GM18909 (cell line): ENCODE measurements at regions not wholly inside any gene's neighbourhood (a gene's known extent, or its start where the extent isn't known, plus 50 kb on each side); places are given as distances from the start of the nearest gene placed in this dataset.
"Not testable (repeated sequence)": the region's sequence is repeated elsewhere in the genome, so short reads cannot be mapped to it uniquely, and the experiment has no call there.

Source experiments
- ATAC-seq: cut with Tn5 transposase; IDR thresholded peaks from one replicate; pipeline ENCODE4 v1.9.1; 2021; ENCODE audit warnings: mild to moderate bottlenecking; ENCODE audit not compliant: unreplicated experiment, poor library complexity

GRCh38 chr5:13356226-13356625 is 588.3 kb downstream of the DNAH5 start:
- no peak for ATAC-seq

- no peak for ATAC-seq
These were observed 589.9 kb downstream of the DNAH5 start for GRCh38 chr5:13354611-13355010.

GRCh38 chr5:13350767-13351166 is 593.7 kb downstream of the DNAH5 start:
- no peak for ATAC-seq

DNA sequence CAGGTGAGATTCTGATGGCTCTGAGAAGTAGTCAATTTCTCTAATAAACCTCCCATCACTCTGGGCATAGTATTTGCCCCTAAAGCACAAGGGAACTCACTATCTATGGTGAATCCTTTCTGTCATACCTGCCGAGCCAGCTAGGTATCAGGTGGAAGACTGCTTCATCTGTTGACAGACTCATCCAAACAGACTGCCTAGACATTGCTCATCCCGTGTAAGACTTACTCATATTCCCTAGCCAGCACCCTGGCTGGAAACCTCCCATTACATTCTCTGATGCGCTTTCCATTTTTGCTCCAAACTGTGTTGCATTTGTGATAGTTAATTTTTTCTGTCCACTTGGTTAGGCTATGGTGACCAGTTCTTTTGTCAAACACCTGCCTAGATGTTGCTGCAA is 595.9 kb downstream of the DNAH5 start:
- no peak for ATAC-seq

GRCh38 chr5:13346401-13346800 is 598.1 kb downstream of the DNAH5 start:
- no peak for ATAC-seq

DNA sequence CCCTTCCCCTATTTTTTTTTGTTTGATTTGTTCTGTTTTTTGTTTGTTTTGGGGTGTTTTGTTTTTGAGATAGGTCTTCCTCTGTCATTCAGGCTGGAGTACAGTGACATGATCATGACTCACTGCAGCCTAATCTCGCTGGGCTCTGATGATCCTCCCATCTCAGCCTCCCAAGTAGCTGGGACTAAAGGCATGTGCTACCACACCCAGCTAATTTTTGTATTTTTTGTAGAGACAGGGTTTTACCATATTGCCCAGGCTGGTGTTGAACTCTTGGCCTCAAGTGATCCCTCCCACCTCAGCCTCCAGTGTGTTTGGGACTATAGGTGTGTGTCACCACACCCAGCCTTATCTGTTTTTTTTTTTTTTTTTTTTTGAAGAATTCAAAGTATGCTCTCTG is 605.4 kb downstream of the DNAH5 start:
- no peak for ATAC-seq

GRCh38 chr5:13335026-13335425 is 609.5 kb downstream of the DNAH5 start:
- ATAC-seq = not testable (repeated sequence)

DNA sequence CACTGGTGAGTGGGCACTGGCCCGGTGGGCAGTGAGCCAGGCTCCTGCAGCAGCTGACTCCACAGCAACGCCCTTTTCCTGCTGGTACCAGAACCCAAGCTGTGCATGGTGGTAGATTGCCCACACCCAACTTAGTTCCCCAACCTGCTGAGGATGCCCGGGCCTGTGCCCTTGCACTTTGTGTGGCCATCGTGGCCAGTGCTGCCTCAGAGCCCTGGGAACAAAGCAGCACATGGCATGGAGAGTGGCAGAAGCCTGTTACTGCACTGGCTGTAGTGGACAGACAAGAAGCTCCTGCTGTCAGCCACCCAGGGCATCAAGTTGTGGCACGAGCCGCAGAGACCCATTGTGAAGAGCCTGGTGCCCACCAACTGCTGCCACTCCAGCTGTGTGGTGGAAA is 612.9 kb downstream of the DNAH5 start:
- ATAC-seq = no peak

- no peak for ATAC-seq
These were observed 616.2 kb downstream of the DNAH5 start for GRCh38 chr5:13328316-13328715.

- ATAC-seq = no peak
These were observed 618.7 kb downstream of the DNAH5 start for GRCh38 chr5:13325765-13326164.

GRCh38 chr5:13322769-13323168 is 621.7 kb downstream of the DNAH5 start:
- no peak for ATAC-seq

- no peak for ATAC-seq
These were observed 626.8 kb downstream of the DNAH5 start for GRCh38 chr5:13317654-13318053.

GRCh38 chr5:13316176-13316575 is 628.3 kb downstream of the DNAH5 start:
- ATAC-seq = no peak

GRCh38 chr5:13307480-13307879 is 637.0 kb downstream of the DNAH5 start:
- ATAC-seq = no peak

GRCh38 chr5:13303445-13303844 is 641.0 kb downstream of the DNAH5 start:
- ATAC-seq = no peak

- no peak for ATAC-seq
These were observed 665.7 kb downstream of the DNAH5 start for GRCh38 chr5:13278811-13279210.

DNA sequence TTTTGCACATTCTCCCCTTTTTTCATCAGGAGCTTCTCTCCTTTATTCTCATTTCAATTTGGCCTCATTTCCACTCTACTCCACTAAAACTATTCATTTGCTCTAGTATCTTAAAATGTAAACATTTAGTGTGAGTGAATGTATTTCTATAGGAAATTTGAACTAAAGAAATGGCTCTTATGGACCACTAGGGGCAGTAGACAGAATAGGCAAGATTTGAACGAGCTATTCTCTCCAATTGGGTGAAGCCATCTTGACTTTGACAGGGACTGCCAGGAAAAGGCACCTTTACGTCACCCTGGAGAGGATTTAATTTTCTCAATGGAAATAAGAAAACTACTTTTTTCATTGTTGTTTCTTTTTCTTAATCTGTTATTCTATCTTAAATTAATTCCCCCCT is 666.3 kb downstream of the DNAH5 start:
- no peak for ATAC-seq

DNA sequence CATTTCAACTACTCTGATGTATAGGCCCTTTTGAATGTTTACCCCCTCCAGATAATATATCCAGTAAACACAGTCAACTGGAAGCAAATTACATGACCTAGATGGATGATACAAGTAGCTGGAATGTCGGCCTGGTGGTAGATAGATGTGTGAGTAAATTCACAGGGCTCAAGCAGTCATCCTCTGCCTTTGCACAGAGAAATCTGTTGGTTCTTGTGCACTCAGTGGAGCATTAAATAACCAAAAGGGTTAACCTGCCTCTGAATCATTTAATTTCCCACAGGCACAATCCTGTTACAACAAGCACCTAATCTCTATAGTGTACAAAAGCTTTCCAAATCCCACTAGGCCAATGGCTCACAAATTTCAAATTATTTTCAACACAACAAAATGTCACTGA is 668.3 kb downstream of the DNAH5 start:
- no peak for ATAC-seq

DNA sequence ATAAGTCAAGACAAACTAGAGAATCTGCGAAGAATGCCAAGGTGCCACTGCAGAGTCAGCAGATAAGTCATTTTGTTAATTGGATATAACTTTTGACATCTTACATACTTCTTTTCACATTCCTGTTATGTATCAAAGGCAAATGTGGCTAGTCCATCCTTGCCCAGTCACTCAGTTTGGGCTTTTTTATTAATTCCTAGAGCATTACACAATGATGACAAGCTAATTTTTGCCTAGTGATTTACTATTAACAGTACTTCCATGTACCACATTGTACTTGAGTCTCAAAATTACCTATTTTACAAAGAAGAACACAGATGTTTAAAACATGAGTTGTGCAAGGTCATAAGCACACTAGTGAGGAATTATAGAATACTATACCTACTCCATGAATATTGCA is 680.8 kb downstream of the DNAH5 start:
- no peak for ATAC-seq

DNA sequence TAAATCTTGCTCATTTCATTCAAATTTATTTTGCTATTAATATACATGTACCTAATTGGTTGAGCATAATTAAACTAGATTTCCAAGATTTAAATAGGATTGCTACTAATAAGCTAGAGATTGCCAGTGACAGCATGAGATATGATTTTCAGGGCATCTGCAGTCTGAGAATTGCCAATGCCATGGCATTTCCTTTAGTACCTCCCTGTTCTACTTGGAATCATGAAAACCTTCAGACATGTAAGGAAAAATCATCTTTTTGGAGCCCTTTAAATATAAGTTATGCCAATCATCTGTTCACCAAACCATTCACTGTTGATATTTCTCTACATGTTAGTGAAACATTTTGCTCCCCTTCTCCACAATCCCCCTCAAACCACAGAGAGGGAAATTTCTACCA is 691.4 kb downstream of the DNAH5 start:
- no peak for ATAC-seq

GRCh38 chr5:13252699-13253098 is 691.8 kb downstream of the DNAH5 start:
- ATAC-seq = no peak

GRCh38 chr5:13251623-13252376 is 692.7 kb downstream of the DNAH5 start:
- ATAC-seq = no peak
